MM.1S (cell line): ENCODE measurements at regions not wholly inside any gene's neighbourhood (a gene's known extent, or its start where the extent isn't known, plus 50 kb on each side); places are given as distances from the start of the nearest gene placed in this dataset.

Experiments used
- DNase-seq: peaks from one replicate; pipeline ENCODE4 v3.0.0-alpha.2; 2015
- H2AFZ ChIP-seq: fragments of 300-600 bp; sonication (generic); 2 replicates; pipeline ENCODE4 v1.6.0; 2016; ENCODE audit warnings: antibody characterized with exemption, low read length
- H3F3A ChIP-seq: fragments of 300-600 bp; sonication (generic); 2 replicates; pipeline ENCODE4 v1.6.1; 2016; ENCODE audit warnings: mild to moderate bottlenecking, antibody characterized with exemption, low read length, moderate library complexity, mixed read lengths; ENCODE audit not compliant: insufficient read depth
- H3K27ac ChIP-seq: fragments of 300-600 bp; sonication (generic); 2 replicates; pipeline ENCODE4 v1.5.1; 2016; ENCODE audit warnings: mild to moderate bottlenecking, low read length
- H3K27me3 ChIP-seq: fragments of 300-600 bp; sonication (generic); replicated peaks from 2 replicates; pipeline ENCODE4 v1.6.0; 2016; ENCODE audit warnings: low read length; ENCODE audit not compliant: insufficient read depth
- H3K36me3 ChIP-seq: fragments of 300-600 bp; sonication (generic); replicated peaks from 2 replicates; pipeline ENCODE4 v1.6.1; 2016; ENCODE audit warnings: mild to moderate bottlenecking, low read length, mixed read lengths; ENCODE audit not compliant: insufficient read depth
- H3K4me1 ChIP-seq: fragments of 300-600 bp; sonication (generic); 2 replicates; pipeline ENCODE4 v1.6.1; 2016; ENCODE audit warnings: low read length, mixed read lengths
- H3K4me2 ChIP-seq: fragments of 300-600 bp; sonication (generic); 2 replicates; pipeline ENCODE4 v1.6.0; 2016; ENCODE audit warnings: low read depth, low read length
- H3K4me3 ChIP-seq: fragments of 300-600 bp; sonication (generic); 2 replicates; pipeline ENCODE4 v1.5.1; 2016; ENCODE audit warnings: low read length, mixed read lengths
- H3K79me2 ChIP-seq: fragments of 300-600 bp; sonication (generic); 2 replicates; pipeline ENCODE4 v1.6.1; 2016; ENCODE audit warnings: mixed run types, low read length, mixed read lengths
- H3K9ac ChIP-seq: fragments of 300-600 bp; sonication (generic); 2 replicates; pipeline ENCODE4 v1.6.1; 2016; ENCODE audit warnings: low read length, mixed read lengths
- H3K9me2 ChIP-seq: fragments of 300-600 bp; sonication (generic); replicated peaks from 2 replicates; pipeline ENCODE4 v1.6.1; 2016; ENCODE audit warnings: mild to moderate bottlenecking, low read length, mixed read lengths; ENCODE audit not compliant: insufficient read depth
- H3K9me3 ChIP-seq: fragments of 300-600 bp; sonication (generic); replicated peaks from 2 replicates; pipeline ENCODE4 v1.6.1; 2016; ENCODE audit warnings: mild to moderate bottlenecking, low read length, mixed read lengths; ENCODE audit not compliant: insufficient read depth
- H4K20me1 ChIP-seq: fragments of 300-600 bp; sonication (generic); 2 replicates; pipeline ENCODE4 v1.6.1; 2016; ENCODE audit warnings: mild to moderate bottlenecking, low read length, moderate library complexity, mixed read lengths; ENCODE audit not compliant: insufficient read depth
- CTCF ChIP-seq: fragments of 300-600 bp; sonication (generic); IDR thresholded peaks from 2 replicates; pipeline ENCODE4 v1.5.1; 2016; ENCODE audit warnings: antibody characterized with exemption, low read length, mixed read lengths
- EZH2 ChIP-seq: fragments of 300-600 bp; sonication (generic); optimal IDR thresholded peaks from 2 replicates; pipeline ENCODE3; 2017; ENCODE audit warnings: low read depth, mild to moderate bottlenecking, antibody characterized with exemption, low read length, mixed read lengths
- EZH2phosphoT487 ChIP-seq: fragments of 300-600 bp; sonication (generic); IDR thresholded peaks from 2 replicates; pipeline ENCODE4 v1.6.1; 2018; ENCODE audit warnings: antibody characterized with exemption, low read length

- H3K4me1 ChIP-seq = no peaks in the 10 kb centered on the region
- H3F3A ChIP-seq = no peaks in the 10 kb centered on the region
- no peak overlapping the region for H3K4me2 ChIP-seq
- H3K36me3 ChIP-seq = no peaks in the 10 kb centered on the region
- no peak overlapping the region for H3K4me3 ChIP-seq
- no peaks in the 10 kb centered on the region for H3K9me3 ChIP-seq
- no peaks in the 10 kb centered on the region for H4K20me1 ChIP-seq
- no peaks in the 10 kb centered on the region for H3K79me2 ChIP-seq
- no peak overlapping the region for H3K9ac ChIP-seq
- H2AFZ ChIP-seq = no peak overlapping the region
- no peaks in the 10 kb centered on the region for H3K27me3 ChIP-seq
- no peaks in the 10 kb centered on the region for H3K9me2 ChIP-seq
- TF ChIP-seq EZH2phosphoT487 (no peak), CTCF (no peak), EZH2 (no peak)
- H3K27ac ChIP-seq = no peak overlapping the region
- DNase-seq = no peak
These were observed 277.9 kb downstream of the GAS1 start for GRCh38 chr9:86669422-86669821.

- Histone ChIP-seq H3K4me3 (no peak overlapping the region), H3F3A (no peaks in the 10 kb centered on the region), H3K9me3 (no peaks in the 10 kb centered on the region), H3K9ac (no peak overlapping the region), H3K27me3 (no peaks in the 10 kb centered on the region), H3K4me2 (no peak overlapping the region), H4K20me1 (no peaks in the 10 kb centered on the region), H3K79me2 (no peaks in the 10 kb centered on the region), H3K27ac (no peak overlapping the region), H3K36me3 (no peaks in the 10 kb centered on the region), H2AFZ (no peak overlapping the region), H3K4me1 (no peaks in the 10 kb centered on the region), H3K9me2 (no peaks in the 10 kb centered on the region)
- TF ChIP-seq CTCF (no peak), EZH2 (no peak), EZH2phosphoT487 (no peak)
- no peak for DNase-seq
These were observed 278.8 kb downstream of the GAS1 start for GRCh38 chr9:86668488-86668887.

- no peak for DNase-seq
- Histone ChIP-seq H3K4me3 (no peak overlapping the region), H2AFZ (no peak overlapping the region), H3K36me3 (no peaks in the 10 kb centered on the region), H3K4me2 (no peak overlapping the region), H3K9ac (no peak overlapping the region), H3K79me2 (no peaks in the 10 kb centered on the region), H3K27me3 (no peaks in the 10 kb centered on the region), H3K4me1 (no peaks in the 10 kb centered on the region), H3F3A (no peaks in the 10 kb centered on the region), H3K9me2 (no peaks in the 10 kb centered on the region), H3K27ac (no peak overlapping the region), H3K9me3 (no peaks in the 10 kb centered on the region), H4K20me1 (no peaks in the 10 kb centered on the region)
- TF ChIP-seq EZH2phosphoT487 (no peak), EZH2 (no peak), CTCF (no peak)
These were observed 280.0 kb downstream of the GAS1 start for GRCh38 chr9:86667307-86667706.
